ENCODE measurements at regions not wholly inside any gene's neighbourhood (a gene's known extent, or its start where the extent isn't known, plus 50 kb on each side); places are given as distances from the start of the nearest gene placed in this dataset.

- H3K9me3 ChIP-seq (ENCODE audit: control insufficient read depth, insufficient read depth, low read depth, low read length), result no peaks in the 10 kb centered on the region
- TF ChIP-seq HOXD13 (CRISPR knock-in tag; IDR thresholded peaks at IDR 0.05; ENCODE audit: borderline replicate concordance) (no peak), ZFP37 (tag by site-specific recombination; IDR thresholded peaks at IDR 0.05) (no peak), YY1 (tag by site-specific recombination; IDR thresholded peaks at IDR 0.05) (no peak), ZNF2 (tag by site-specific recombination; IDR thresholded peaks at IDR 0.05) (no peak), REPIN1 (tag by site-specific recombination; IDR thresholded peaks at IDR 0.05; ENCODE audit: low read depth) (no peak), CTCF (tag by site-specific recombination; IDR thresholded peaks at IDR 0.05) (no peak), HOXA7 (CRISPR knock-in tag; IDR thresholded peaks at IDR 0.05; ENCODE audit: borderline replicate concordance) (no peak), WT1 (tag by site-specific recombination; IDR thresholded peaks at IDR 0.05) (no peak)
- H3K36me3 ChIP-seq (ENCODE audit: control insufficient read depth in 2 of 2, insufficient read depth in 1 of 2, low read length in 2 of 2), result no peaks in the 10 kb centered on the region
- no peak overlapping the region for H3K27ac ChIP-seq (ENCODE audit: extremely low read depth, low read depth, low read length)
- ChIA-PET POLR2A (no interaction called here), CTCF (no interaction called here)
- no peak overlapping the region for H3K4me3 ChIP-seq (ENCODE audit: low read depth, low read length)
- no peaks in the 10 kb centered on the region for H3K4me1 ChIP-seq (ENCODE audit: control insufficient read depth, insufficient read depth, low read length)
Observed at GRCh38 chr6:23957017-23957416, 169.0 kb upstream of the NRSN1 start.

- H3K4me1 ChIP-seq (ENCODE audit: control insufficient read depth, insufficient read depth, low read length), result no peaks in the 10 kb centered on the region
- H3K27ac ChIP-seq (ENCODE audit: extremely low read depth, low read depth, low read length), result no peak overlapping the region
- ChIA-PET CTCF (no interaction called here), POLR2A (no interaction called here)
- no peaks in the 10 kb centered on the region for H3K36me3 ChIP-seq (ENCODE audit: control insufficient read depth in 2 of 2, insufficient read depth in 1 of 2, low read length in 2 of 2)
- no peak overlapping the region for H3K4me3 ChIP-seq (ENCODE audit: low read depth, low read length)
- no peaks in the 10 kb centered on the region for H3K9me3 ChIP-seq (ENCODE audit: control insufficient read depth, insufficient read depth, low read depth, low read length)
- TF ChIP-seq WT1 (tag by site-specific recombination; IDR thresholded peaks at IDR 0.05), result no peak
- no peak for TF ChIP-seq ZNF157 (tag by site-specific recombination; IDR thresholded peaks at IDR 0.05)
- TF ChIP-seq ZNF202 (tag by site-specific recombination; IDR thresholded peaks at IDR 0.05; ENCODE audit: borderline replicate concordance), result no peak
- no peak for TF ChIP-seq ZNF645 (tag by site-specific recombination; IDR thresholded peaks at IDR 0.05)
- TF ChIP-seq ZNF366 (tag by site-specific recombination; conservative IDR thresholded peaks at IDR 0.05), result no peak
- no peak for TF ChIP-seq GLI4 (tag by site-specific recombination; IDR thresholded peaks at IDR 0.05)
- no peak for TF ChIP-seq HIC1 (tag by site-specific recombination; IDR thresholded peaks at IDR 0.05)
Observed at GRCh38 chr6:23964865-23965264, 161.2 kb upstream of the NRSN1 start.

- no peaks in the 10 kb centered on the region for H3K4me1 ChIP-seq (ENCODE audit: control insufficient read depth, insufficient read depth, low read length)
- no peaks in the 10 kb centered on the region for H3K9me3 ChIP-seq (ENCODE audit: control insufficient read depth, insufficient read depth, low read depth, low read length)
- CTCF ChIA-PET, result interaction anchor here (1.1 kb wide), 1 partner anchor 157 kb away, joined by 3 read pairs; no protein-coding TSS in a partner anchor
- POLR2A ChIA-PET, result no interaction called here
- no peak overlapping the region for H3K27ac ChIP-seq (ENCODE audit: extremely low read depth, low read depth, low read length)
- no peak overlapping the region for H3K4me3 ChIP-seq (ENCODE audit: low read depth, low read length)
- H3K36me3 ChIP-seq (ENCODE audit: control insufficient read depth in 2 of 2, insufficient read depth in 1 of 2, low read length in 2 of 2), result no peaks in the 10 kb centered on the region
- TF ChIP-seq ZNF768 (tag by site-specific recombination; IDR thresholded peaks at IDR 0.05), result no peak
- no peak for TF ChIP-seq ZBTB17 (tag by site-specific recombination; IDR thresholded peaks at IDR 0.05)
- no peak for TF ChIP-seq ZNF621 (tag by site-specific recombination; IDR thresholded peaks at IDR 0.05)
- TF ChIP-seq YY2 (tag by site-specific recombination; IDR thresholded peaks at IDR 0.05), result no peak
- TF ChIP-seq ZNF362 (tag by site-specific recombination; IDR thresholded peaks at IDR 0.05), result no peak
- TF ChIP-seq ZNF341 (tag by site-specific recombination; IDR thresholded peaks at IDR 0.05; ENCODE audit: low read depth), result no peak
- TF ChIP-seq ZBTB26 (tag by site-specific recombination; optimal IDR thresholded peaks at IDR 0.05), result no peak
- no peak for TF ChIP-seq ZNF221 (tag by site-specific recombination; IDR thresholded peaks at IDR 0.05; ENCODE audit: borderline replicate concordance)
- TF ChIP-seq ZNF664 (tag by site-specific recombination; IDR thresholded peaks at IDR 0.05), result no peak
- no peak for TF ChIP-seq ZNF174 (tag by site-specific recombination; IDR thresholded peaks at IDR 0.05)
Observed at GRCh38 chr6:23969344-23969743, 156.7 kb upstream of the NRSN1 start.
